Mammary epithelial cell (primary cell): ENCODE measurements at regions not wholly inside any gene's neighbourhood (a gene's known extent, or its start where the extent isn't known, plus 50 kb on each side); places are given as distances from the start of the nearest gene placed in this dataset.

Experiments
- CTCF ChIP-seq, 2 donors: IDR thresholded peaks in 1 of 2; conservative IDR thresholded peaks in 1 of 2; 2 replicates each; pipeline ENCODE4 v1.5.1; 2011 to 2012; ENCODE audit warnings: inconsistent platforms in 2 of 2, low read length in 2 of 2, mild to moderate bottlenecking in 2 of 2, control low read depth in 1 of 2, low read depth in 1 of 2; ENCODE audit not compliant: insufficient read depth in 1 of 2; ENCODE audit errors: extremely low read depth in 1 of 2
- EZH2 ChIP-seq: IDR thresholded peaks from 2 replicates; pipeline ENCODE4 v1.6.1; 2012; ENCODE audit warnings: low read length, inconsistent platforms, borderline replicate concordance

- TF ChIP-seq EZH2 (no peak), CTCF (conservative IDR thresholded peaks at IDR 0.05 in 1 of 2, IDR thresholded peaks at IDR 0.05 in 1 of 2; ENCODE audit: extremely low read depth in 1 of 2, insufficient read depth in 1 of 2, low read depth in 1 of 2, low read length in 2 of 2) (no peak)
Observed at GRCh38 chr1:102103646-102104045, 106.9 kb upstream of the OLFM3 start.
